ENCODE measurements at regions not wholly inside any gene's neighbourhood (a gene's known extent, or its start where the extent isn't known, plus 50 kb on each side); places are given as distances from the start of the nearest gene placed in this dataset.

DNA sequence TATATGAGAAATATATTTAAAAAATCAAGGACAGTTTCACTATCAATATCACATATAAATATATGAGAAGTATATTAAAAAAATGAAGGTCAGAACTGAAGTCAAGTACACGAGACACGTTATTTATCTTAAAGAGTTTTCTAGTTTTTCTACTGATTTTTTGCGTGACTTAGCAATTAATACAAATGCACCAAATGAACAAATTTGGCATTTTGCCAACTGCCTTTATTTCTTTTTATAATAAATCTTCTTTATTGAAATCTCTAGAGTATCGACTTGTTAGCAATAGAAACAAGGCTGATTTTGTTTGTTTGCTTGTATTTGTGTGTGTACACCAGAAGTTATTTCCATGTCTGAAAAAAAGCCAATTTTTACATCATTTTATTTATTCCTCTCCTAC lies 1684.7 kb upstream of the RAG2 start:
- TF ChIP-seq, protein P1, sequence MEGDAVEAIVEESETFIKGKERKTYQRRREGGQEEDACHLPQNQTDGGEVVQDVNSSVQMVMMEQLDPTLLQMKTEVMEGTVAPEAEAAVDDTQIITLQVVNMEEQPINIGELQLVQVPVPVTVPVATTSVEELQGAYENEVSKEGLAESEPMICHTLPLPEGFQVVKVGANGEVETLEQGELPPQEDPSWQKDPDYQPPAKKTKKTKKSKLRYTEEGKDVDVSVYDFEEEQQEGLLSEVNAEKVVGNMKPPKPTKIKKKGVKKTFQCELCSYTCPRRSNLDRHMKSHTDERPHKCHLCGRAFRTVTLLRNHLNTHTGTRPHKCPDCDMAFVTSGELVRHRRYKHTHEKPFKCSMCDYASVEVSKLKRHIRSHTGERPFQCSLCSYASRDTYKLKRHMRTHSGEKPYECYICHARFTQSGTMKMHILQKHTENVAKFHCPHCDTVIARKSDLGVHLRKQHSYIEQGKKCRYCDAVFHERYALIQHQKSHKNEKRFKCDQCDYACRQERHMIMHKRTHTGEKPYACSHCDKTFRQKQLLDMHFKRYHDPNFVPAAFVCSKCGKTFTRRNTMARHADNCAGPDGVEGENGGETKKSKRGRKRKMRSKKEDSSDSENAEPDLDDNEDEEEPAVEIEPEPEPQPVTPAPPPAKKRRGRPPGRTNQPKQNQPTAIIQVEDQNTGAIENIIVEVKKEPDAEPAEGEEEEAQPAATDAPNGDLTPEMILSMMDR (IDR thresholded peaks at IDR 0.05; ENCODE audit: insufficient read depth, low read length): no peak
- TF ChIP-seq, protein P2, sequence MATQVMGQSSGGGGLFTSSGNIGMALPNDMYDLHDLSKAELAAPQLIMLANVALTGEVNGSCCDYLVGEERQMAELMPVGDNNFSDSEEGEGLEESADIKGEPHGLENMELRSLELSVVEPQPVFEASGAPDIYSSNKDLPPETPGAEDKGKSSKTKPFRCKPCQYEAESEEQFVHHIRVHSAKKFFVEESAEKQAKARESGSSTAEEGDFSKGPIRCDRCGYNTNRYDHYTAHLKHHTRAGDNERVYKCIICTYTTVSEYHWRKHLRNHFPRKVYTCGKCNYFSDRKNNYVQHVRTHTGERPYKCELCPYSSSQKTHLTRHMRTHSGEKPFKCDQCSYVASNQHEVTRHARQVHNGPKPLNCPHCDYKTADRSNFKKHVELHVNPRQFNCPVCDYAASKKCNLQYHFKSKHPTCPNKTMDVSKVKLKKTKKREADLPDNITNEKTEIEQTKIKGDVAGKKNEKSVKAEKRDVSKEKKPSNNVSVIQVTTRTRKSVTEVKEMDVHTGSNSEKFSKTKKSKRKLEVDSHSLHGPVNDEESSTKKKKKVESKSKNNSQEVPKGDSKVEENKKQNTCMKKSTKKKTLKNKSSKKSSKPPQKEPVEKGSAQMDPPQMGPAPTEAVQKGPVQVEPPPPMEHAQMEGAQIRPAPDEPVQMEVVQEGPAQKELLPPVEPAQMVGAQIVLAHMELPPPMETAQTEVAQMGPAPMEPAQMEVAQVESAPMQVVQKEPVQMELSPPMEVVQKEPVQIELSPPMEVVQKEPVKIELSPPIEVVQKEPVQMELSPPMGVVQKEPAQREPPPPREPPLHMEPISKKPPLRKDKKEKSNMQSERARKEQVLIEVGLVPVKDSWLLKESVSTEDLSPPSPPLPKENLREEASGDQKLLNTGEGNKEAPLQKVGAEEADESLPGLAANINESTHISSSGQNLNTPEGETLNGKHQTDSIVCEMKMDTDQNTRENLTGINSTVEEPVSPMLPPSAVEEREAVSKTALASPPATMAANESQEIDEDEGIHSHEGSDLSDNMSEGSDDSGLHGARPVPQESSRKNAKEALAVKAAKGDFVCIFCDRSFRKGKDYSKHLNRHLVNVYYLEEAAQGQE (IDR thresholded peaks at IDR 0.05; ENCODE audit: insufficient replicate concordance, low read depth): no peak
- TF ChIP-seq SPI1 (IDR thresholded peaks at IDR 0.05; ENCODE audit: borderline replicate concordance, low read depth): no peak
- TF ChIP-seq POLR2AphosphoS5 (IDR thresholded peaks at IDR 0.05; ENCODE audit: low read depth): no peak

Measured in HL-60 (cell line).